ENCODE measurements at regions not wholly inside any gene's neighbourhood (a gene's known extent, or its start where the extent isn't known, plus 50 kb on each side); places are given as distances from the start of the nearest gene placed in this dataset.

DNA sequence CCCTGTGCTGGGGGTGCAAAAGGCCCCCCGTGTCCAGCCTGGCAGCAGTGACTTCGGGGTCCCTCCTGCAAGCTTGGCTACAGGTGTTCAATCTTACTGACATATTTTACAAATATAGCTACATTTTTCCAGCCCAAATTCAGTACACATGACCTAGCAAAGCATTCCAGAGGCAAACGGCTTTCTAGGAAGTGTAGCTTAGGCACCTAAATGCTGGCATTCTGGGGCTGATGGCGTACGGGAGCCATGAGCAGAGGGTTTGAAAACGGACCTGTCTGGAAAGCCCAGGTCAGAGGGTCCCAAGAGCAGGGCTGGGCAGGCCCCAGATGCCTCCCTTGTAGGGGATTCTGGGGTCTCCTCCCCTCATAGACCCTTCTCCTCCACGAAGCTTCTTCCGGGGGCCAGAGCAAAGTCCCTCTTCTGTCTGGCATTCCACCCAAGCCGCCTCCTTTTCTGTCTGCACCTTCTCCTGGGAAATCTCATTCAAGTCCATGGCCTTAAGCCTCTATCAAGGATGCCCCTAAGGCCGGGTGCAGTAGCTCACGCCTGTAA, 63.3 kb upstream of the ASAP2 start:
- Mint-ChIP-seq H3K36me3 (no peaks in the 10 kb centered on the region), H3K27me3 (peaks cover 6 to 52% (median 19%) of the 10 kb centered on the region in 5 donors), H3K4me3 (peak overlapping the region in 3 of 10 donors; percentile 16 to 30 (median 23))

DNA sequence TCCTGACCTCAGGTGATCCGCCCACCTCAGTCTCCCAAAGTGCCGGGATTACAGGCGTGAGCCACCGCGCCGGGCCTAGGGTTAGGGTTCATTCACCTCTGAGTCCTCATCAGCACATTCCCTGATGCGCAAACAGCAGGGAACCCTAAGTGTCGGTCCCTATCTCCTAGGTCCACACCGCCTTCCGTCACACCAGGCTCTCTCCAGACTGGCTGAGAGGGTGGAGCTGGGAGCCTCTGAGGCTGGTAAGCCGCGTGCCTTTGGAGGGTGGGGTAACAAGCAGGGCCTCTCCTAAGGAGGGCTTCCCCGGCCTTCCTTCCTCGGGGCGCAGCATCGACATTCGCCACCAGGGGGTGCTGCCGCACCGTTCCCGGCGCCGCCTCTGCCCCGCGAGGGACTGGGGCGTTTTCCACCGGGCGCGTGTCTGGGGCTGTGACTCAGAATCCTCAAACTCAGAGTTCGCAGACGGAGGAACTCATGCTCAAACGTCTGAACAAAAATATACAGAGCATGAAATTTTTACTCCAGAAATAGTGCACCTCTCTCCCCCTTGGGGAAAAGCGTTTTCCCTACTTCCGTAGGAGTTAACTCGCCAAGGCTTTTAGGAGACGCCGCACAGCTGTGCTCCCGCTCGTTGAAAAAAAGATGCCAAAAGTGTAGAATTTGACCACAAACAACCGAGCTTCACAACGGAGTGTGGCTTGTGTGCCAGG, 63.9 kb upstream of the ASAP2 start:
- no peak overlapping the region for H3K27ac Mint-ChIP-seq
- ATAC-seq = peak; percentile 96 to 98
- H3K4me1 Mint-ChIP-seq = peaks cover 0 to 6% (median 3%) of the 10 kb centered on the region in 4 donors
- H3K36me3 Mint-ChIP-seq = no peaks in the 10 kb centered on the region
- peaks cover 6 to 46% (median 17%) of the 10 kb centered on the region in 5 donors for H3K27me3 Mint-ChIP-seq
- POLR2A ChIA-PET = no interaction called here
- H3K4me3 Mint-ChIP-seq = peak overlapping the region in 8 of 10 donors; percentile 15 to 57 (median 23)
- peak; percentile 55 to 81 (median 72) for DNase-seq
- H3K9me3 Mint-ChIP-seq = no peaks in the 10 kb centered on the region

More for the DNA sequence above, 63.3 kb upstream of the ASAP2 start:
- no peak for ATAC-seq
- POLR2A ChIA-PET = no interaction called here
- Mint-ChIP-seq H3K4me1 (peaks cover 0 to 6% (median 2%) of the 10 kb centered on the region in 4 donors), H3K9me3 (no peaks in the 10 kb centered on the region), H3K27ac (peak overlapping the region in 1 of 10 donors; percentile 13)
- no peak for DNase-seq

DNA sequence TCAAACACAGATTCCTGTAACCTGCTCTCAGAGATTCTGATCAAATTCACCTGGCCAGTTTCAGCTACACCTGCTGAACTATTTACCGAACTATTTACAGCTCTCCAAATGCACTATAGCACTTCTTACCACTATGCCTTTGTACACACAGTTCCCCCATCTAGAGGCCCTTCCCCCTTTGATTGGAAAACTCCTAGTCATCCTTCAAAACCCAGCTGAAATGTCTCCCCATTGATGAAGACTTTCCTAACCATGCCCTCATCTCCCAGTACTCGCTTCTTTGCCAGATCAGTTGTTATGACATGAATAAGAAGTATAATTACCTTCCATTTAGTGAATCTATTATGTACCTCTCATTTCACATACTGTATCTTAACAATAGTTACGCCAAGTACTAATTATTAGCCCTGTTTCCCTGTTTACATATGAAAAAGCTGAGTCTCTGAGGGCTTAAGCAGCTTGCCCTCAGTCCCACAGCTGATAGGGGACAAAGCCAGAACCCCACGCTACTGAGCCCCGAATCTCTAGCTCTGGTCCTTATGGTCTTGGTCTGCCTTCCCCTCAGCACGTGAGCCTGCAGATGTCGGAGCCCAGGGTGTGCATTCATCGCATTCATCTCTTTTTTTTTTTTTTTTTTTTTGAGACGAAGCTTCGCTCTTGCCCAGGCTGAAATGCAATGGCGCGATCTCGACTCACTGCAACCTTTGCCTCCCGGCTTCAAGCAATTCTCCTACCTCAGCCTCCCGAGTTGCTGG, 64.7 kb upstream of the ASAP2 start:
- Mint-ChIP-seq H3K4me3 (peak overlapping the region in 1 of 10 donors; percentile 3), H3K4me1 (peaks cover 0 to 6% (median 3%) of the 10 kb centered on the region in 4 donors), H3K36me3 (no peaks in the 10 kb centered on the region), H3K27ac (no peak overlapping the region), H3K27me3 (peaks cover 4 to 37% (median 15%) of the 10 kb centered on the region in 5 donors), H3K9me3 (no peaks in the 10 kb centered on the region)
- DNase-seq = no peak
- no peak for ATAC-seq
- POLR2A ChIA-PET = no interaction called here

DNA sequence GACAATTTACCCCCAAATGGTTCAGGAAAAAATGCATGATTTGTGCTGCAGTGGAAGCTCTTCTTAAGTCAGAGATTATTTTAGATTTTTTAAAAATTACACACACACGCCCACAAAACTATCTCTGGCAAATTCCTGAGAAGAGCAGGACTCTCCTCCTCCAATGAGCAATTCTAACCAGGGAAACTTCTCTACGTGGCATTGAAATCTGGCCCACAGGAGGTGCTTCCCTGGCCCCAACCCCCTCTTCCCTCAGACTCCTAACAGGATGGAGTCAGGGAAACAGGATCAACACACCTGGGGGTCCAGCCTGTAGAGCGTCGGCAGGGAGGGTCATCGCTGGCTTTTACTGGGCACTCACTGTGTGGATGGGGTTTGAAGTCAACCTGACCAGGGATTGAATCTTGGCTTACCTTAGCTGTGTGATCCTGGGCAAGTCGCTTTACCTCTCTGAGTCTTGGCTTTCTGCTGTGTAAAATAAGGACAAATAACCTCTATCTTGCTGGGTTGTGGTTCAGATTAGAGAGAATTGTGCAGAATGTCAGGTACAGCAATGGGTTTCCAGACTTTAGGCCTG, 65.4 kb upstream of the ASAP2 start:
- no peak overlapping the region for H3K27ac Mint-ChIP-seq
- no peak overlapping the region for H3K4me3 Mint-ChIP-seq
- no peak for DNase-seq
- H3K4me1 Mint-ChIP-seq = peaks cover 0 to 6% (median 3%) of the 10 kb centered on the region in 4 donors
- no peaks in the 10 kb centered on the region for H3K9me3 Mint-ChIP-seq
- ATAC-seq = no peak
- H3K36me3 Mint-ChIP-seq = no peaks in the 10 kb centered on the region
- POLR2A ChIA-PET = no interaction called here
- peaks cover 2 to 30% (median 9%) of the 10 kb centered on the region in 5 donors for H3K27me3 Mint-ChIP-seq

DNA sequence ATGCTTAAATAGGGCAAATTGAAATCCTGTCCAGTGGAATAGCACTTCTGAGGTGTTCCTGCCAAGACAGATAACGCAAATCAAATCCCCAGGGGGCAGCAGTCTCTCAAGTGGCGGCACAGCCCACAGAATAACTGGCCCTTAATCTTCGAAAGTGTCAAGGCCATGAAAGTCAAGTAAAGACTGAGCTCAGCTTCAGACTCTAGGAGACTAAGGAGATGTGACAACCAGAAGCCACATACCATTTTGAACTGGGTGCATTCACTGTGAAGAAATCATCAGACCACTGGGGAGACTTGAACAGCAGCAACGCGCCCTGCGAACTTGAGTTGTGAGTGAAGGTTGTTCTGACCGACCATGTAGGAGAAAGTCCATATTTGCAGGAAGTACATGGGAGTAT, 66.0 kb upstream of the ASAP2 start:
- Mint-ChIP-seq H3K9me3 (no peaks in the 10 kb centered on the region), H3K4me3 (no peak overlapping the region), H3K27me3 (peaks cover 2 to 29% (median 9%) of the 10 kb centered on the region in 5 donors), H3K36me3 (no peaks in the 10 kb centered on the region), H3K4me1 (peaks cover 0 to 6% (median 3%) of the 10 kb centered on the region in 4 donors), H3K27ac (peak overlapping the region in 1 of 10 donors; percentile 84)
- POLR2A ChIA-PET = no interaction called here
- ATAC-seq (no peak), DNase-seq (no peak)

DNA sequence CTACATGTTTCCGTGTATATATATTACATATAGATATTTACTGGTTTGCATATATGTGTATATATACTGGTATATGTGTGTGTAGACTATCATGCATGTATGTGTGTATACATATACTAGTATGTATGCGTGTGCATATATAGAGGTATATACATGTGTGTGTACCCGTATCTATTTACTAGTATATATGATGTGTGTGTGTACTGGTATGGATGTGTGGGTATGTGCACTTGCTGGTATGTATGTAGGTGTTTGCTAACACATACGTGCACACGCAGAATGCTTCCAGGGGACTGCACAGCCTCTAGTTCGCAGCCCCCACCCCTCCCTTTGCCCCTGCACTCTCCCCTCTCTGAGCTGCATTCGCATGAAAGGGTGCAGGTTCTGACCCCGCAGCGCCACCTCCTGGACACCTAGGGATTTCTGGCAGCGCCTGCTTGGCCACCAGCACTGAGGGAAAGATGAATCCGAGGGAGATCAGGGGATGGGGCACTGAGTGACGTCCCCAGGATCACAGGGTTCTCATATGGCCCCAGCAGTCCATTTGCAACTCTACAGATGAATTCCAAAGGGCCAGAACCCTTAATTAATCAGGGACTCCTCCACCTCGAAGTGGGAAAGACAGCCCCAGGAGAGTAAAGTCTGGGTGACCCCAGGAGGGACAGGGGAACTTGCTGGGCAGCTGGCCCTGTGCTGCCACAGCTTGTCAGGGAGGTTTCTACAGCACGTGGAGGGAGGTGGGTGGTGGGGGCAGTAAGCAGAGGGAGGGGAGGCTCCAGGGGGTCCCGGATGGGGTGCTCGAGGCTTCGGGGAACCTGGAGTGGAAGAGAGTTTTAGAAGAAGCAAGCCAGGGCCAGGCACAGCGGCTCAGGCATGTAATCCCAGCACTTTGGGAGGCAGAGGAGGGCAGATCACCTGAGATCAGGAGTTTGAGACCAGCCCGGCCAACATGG, 66.8 kb upstream of the ASAP2 start:
- DNase-seq (peak in 9 of 10 donors; percentile 12 to 56 (median 38)), ATAC-seq (no peak)
- Mint-ChIP-seq H3K27me3 (peaks cover 2 to 29% (median 9%) of the 10 kb centered on the region in 5 donors), H3K4me1 (peaks cover 0 to 6% (median 3%) of the 10 kb centered on the region in 4 donors), H3K4me3 (no peak overlapping the region), H3K36me3 (no peaks in the 10 kb centered on the region), H3K27ac (no peak overlapping the region), H3K9me3 (no peaks in the 10 kb centered on the region)
- POLR2A ChIA-PET = no interaction called here

DNA sequence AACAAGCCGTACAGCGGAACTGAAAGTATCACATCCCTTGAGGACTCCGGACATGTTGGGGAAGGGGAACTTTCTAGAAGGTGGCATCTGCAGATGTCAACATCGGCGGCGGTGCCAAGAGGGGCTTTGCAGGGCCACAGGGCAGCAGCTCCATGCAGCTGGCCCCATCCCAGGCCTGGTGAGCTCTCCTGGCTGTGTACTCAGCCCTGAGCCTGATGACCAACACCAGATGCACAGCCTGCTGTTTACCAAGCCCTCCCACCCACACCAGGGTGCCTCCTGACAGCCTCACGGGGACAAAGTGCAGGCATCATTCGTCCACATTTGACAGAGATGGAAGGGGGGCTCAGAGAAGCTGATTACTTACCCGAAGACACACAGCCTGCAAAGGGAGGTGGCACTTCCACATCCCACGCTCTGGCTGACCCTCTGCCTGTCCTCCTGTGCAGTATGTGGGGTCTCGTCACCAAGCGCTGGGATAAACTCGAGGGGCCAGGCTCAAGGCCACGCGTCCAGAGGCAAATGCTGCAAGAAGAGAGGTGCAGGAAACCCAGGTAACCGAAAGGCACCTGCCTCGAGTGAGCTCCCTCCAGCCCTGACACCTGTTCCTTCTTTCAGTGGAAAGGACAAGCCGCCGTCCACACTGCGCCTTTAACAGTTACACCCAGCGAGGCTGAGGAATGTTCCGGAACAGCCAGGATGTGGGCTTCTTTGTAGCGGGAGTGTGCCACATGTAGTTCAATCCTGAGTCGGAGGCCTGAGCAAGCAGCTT, 69.0 kb upstream of the ASAP2 start:
- Mint-ChIP-seq H3K9me3 (peaks cover 0 to 16% (median 10%) of the 10 kb centered on the region in 9 donors), H3K27ac (no peak overlapping the region), H3K4me3 (no peak overlapping the region), H3K27me3 (peaks cover 2 to 22% (median 9%) of the 10 kb centered on the region in 5 donors), H3K4me1 (peaks cover 0 to 3% (median 1%) of the 10 kb centered on the region in 4 donors), H3K36me3 (peaks cover 0 to 10% (median 4%) of the 10 kb centered on the region in 3 donors)
- ATAC-seq (no peak), DNase-seq (no peak)
- POLR2A ChIA-PET = no interaction called here

DNA sequence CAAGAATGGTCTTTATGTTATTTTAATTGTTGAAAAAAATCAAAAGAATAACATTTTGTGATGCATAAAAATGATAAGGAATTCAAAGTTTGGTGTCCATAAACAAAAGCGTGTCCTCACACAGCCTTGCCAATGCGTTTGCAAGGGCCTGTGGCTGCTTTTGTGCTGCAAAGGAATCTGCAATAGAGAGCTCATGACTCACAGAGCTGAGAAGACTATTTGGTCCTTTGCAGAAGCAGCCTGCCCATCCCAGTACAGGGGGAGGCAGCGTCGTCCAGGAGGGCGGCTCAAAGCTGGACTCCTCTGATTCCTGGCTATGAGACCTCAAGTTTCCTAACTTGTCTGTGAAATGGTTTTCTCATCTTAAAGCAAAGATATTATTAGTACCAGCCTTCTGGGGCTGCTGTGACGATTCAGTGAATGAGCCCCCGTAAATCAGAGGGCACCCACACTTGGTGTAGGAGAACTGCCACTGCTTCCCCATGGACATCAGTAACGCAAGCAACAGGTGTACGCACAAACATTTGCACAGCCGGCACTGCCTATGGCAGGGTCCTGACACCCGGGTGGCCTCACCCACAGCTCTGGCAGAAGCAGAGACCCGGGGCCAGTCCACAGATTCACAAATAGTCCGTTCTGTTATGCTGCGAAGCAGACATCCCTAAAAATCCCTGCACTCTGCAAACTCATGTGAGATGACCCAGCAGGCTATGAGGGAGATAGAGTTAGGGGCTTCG, 70.6 kb upstream of the ASAP2 start:
- H3K9me3 Mint-ChIP-seq = peaks cover 0 to 19% (median 12%) of the 10 kb centered on the region in 9 donors
- peaks cover 0 to 3% (median under 1%) of the 10 kb centered on the region in 4 donors for H3K4me1 Mint-ChIP-seq
- ATAC-seq (no peak), DNase-seq (no peak)
- H3K27ac Mint-ChIP-seq = no peak overlapping the region
- POLR2A ChIA-PET = no interaction called here
- H3K36me3 Mint-ChIP-seq = peaks cover 0 to 13% (median 4%) of the 10 kb centered on the region in 3 donors
- H3K27me3 Mint-ChIP-seq = peaks cover 0 to 13% (median 7%) of the 10 kb centered on the region in 5 donors
- H3K4me3 Mint-ChIP-seq = no peak overlapping the region

DNA sequence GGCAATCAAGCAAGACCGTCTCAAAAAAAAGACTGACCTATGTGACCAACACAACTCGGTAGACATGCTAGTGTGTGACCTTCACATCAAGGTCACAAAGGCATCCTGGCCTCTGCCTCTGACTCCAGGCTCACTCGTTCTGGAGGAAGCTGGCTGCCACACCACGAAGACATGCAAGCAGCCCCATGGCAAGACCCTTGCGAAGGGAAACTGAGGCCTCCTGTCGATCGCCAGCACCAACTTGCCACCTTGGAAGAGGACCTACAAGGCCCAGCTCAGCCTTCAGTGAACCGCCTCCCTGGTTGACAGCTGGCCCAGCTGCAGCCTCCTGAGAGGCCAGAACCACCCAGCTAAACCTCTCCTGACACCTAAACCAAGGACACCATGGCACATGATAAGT, 79.3 kb upstream of the ASAP2 start:
- ATAC-seq (no peak), DNase-seq (no peak)
- Mint-ChIP-seq H3K9me3 (peaks cover 0 to 16% (median 2%) of the 10 kb centered on the region in 9 donors), H3K27ac (no peak overlapping the region), H3K4me3 (no peak overlapping the region), H3K36me3 (peaks cover 0 to 5% (median 0%) of the 10 kb centered on the region in 3 donors), H3K4me1 (no peaks in the 10 kb centered on the region), H3K27me3 (peaks cover 0 to 7% (median 5%) of the 10 kb centered on the region in 5 donors)
- POLR2A ChIA-PET = no interaction called here

DNA sequence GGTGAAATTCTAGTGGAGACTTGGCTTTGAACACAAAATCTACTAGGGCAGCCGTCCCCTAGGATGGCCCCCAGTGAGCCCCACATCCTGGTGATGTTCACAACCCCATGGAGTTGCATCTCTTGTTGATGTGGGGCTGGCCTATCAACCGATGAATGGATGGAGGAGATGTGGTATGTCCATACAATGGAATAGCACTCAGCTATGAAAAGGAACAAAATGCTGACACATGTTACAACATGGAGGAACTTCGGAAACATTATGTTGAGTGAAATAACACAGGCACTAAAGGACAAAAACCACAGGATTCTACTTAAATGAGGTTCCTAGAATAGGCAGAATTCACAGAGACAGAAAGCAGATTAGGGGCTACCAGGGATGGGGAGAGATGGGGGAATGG, 80.1 kb upstream of the ASAP2 start:
- DNase-seq (no peak), ATAC-seq (no peak)
- Mint-ChIP-seq H3K27me3 (peaks cover 0 to 9% (median 5%) of the 10 kb centered on the region in 5 donors), H3K4me3 (no peak overlapping the region), H3K36me3 (peaks cover 0 to 5% (median 0%) of the 10 kb centered on the region in 3 donors), H3K4me1 (no peaks in the 10 kb centered on the region), H3K9me3 (peaks cover 0 to 20% (median 2%) of the 10 kb centered on the region in 9 donors), H3K27ac (no peak overlapping the region)
- POLR2A ChIA-PET = no interaction called here

DNA sequence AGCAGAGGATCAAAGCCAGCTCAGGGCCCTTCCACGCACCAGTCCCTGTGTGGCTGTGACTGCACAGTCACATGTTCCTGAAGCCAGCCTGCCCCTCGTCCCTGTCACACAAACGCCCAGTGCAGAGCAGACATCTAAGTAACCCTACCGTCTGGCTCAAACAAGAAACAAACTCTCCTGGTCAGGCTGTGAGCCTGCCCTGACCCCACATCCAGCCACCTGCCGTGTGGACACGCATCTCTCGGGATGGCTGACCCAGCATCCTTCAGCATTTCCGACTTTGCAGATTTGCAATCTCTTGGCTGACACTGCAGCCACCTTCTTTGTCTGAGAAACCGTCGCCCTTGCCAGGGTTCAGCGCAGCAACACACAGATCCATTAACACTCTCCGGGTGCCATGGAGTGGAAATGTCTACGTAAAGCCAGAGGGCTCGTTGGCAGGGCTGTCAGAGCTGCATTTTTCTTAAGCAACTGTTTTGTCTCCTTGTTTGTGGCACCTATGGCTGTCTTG, 82.3 kb upstream of the ASAP2 start:
- ATAC-seq = no peak
- Mint-ChIP-seq H3K4me3 (no peak overlapping the region), H3K4me1 (no peaks in the 10 kb centered on the region), H3K9me3 (peaks cover 0 to 20% (median 2%) of the 10 kb centered on the region in 9 donors), H3K27me3 (peaks cover 0 to 9% (median 4%) of the 10 kb centered on the region in 5 donors), H3K27ac (no peak overlapping the region), H3K36me3 (peaks cover 0 to 5% (median 0%) of the 10 kb centered on the region in 3 donors)
- POLR2A ChIA-PET = no interaction called here
- DNase-seq = no peak
